Cardiac fibroblast (primary cell): ENCODE measurements at regions not wholly inside any gene's neighbourhood (a gene's known extent, or its start where the extent isn't known, plus 50 kb on each side); places are given as distances from the start of the nearest gene placed in this dataset.

Experiments used
- DNase-seq, 2 donors: peaks; one replicate each; pipeline versions ENCODE4 v3.0.0 to v3.0.0-alpha.2; 2010; ENCODE audit warnings: low read depth in 2 of 2
- H3K4me3 ChIP-seq, 2 donors: replicated peaks in 1 of 2; 1 replicate in 1 of 2; 2 replicates in 1 of 2; pipeline ENCODE4 v1.5.1; 2011; ENCODE audit warnings: low read depth in 2 of 2, low read length in 2 of 2, mild to moderate bottlenecking in 2 of 2, moderate library complexity in 1 of 2
- CTCF ChIP-seq: IDR thresholded peaks from one replicate; pipeline ENCODE4 v1.5.1; 2011; ENCODE audit warnings: low read depth, mild to moderate bottlenecking, low read length, inconsistent platforms

- DNase-seq = no peak
- no peak overlapping the region for H3K4me3 ChIP-seq
- TF ChIP-seq CTCF = no peak
Measured at GRCh38 chr12:123065676-123066383, 85.1 kb downstream of the PITPNM2 start.

- no peak for TF ChIP-seq CTCF
- DNase-seq = no peak
- H3K4me3 ChIP-seq = no peak overlapping the region
Measured at GRCh38 chr12:123064885-123065619, 84.6 kb downstream of the ARL6IP4 start.

DNA sequence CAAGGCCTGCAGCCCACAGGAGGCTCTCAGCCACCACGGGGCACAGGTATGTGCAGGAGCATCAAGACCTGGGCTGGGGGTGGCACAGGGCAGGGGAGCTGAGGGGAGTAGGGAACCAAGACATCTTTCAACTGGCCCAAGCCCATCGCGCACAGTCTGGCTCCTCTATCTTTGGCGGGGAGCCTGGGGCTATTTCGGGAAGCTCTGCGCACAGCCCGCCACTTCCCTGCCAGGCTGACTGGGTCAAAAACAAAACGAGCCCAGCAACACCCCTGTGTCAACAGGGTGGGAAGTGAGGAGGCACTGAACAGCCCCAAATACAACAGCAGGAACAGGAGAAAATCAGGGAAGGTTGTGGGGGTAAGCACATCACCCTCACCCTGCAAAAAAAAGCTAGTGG is 83.9 kb downstream of the ARL6IP4 start:
- no peak for TF ChIP-seq CTCF
- H3K4me3 ChIP-seq = no peak overlapping the region
- DNase-seq = no peak

- no peak overlapping the region for H3K4me3 ChIP-seq
- peak; percentile 47 for TF ChIP-seq CTCF
- peak in 1 of 2 donors; percentile 25 for DNase-seq
Measured at GRCh38 chr12:123063535-123063934, 83.1 kb downstream of the ARL6IP4 start.

DNA sequence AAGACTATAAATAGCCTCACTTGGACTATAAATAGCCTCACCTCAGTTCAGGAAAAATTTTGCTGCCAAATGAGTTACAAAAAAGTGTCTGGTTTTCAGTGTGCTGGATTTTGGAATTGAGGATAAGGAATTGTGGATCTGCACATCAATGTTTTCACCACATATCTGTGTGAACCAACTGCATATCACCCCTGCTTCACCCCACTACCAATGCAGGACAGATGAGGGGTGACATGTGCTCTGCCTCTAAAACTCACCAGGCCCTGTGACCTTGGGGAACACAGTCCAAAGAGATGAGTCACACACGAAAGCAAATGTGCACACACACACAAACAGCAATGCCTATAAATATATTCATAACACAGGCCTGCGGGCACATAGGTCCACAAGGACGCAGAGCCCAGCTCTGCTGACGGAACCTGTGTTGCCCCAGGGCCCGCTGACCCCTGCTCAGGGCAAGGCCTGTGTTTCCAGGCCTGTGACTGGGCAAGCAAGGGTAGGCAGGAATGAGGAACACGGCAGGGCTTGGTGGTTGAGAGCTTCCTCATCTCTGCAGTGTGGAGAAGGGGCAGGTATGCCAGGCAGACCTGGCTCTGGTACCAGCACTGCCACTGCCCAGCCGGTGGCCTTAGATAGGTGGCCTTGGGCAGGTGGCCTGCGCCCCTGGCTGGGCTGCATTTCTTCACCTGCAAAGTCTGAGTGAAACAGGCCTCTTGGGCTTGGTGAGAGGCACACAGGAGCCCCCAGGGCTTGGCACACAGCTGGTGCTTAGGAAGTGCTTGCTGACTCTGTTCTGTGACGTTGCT is 82.4 kb downstream of the ARL6IP4 start:
- TF ChIP-seq CTCF = no peak
- no peak overlapping the region for H3K4me3 ChIP-seq
- peak; percentile 63 to 75 for DNase-seq

DNA sequence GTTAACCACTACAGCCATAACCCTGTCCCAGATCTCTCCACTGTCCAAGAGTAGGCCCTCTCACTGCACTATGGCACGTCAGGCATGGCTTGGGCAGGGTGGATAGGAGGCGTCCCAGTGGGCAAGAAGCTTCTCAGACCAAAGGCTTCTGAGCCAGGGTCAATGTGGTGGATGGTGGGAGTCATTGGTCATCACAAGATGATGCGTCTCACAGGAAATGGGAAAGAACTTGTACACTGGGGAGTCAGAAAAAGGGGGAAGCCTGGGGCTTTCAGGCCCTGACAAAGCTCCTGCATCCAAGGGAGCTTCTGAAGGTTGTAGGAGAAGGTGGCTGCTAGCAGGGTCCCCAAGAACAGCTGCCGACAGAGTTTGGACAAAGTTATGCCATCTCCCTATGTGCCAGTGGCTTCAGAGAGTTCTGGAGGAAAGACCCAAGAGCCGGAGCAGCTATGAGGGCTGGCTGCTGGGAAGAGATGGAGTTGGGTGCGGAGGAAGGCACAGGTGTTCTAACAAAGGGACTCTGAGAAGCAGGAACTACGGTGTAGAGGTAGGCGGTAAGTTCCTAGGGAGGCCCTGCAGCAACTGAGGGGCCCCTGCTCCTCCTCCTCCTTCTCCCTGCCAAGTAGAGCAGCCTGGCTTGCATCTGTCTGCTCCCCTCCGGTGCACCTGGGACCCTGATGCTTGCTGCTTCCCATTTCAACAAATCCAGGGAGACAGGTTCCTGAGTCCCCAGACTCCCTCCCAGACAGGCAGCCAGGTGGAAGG is 81.1 kb downstream of the ARL6IP4 start:
- H3K4me3 ChIP-seq = no peak overlapping the region
- DNase-seq = no peak
- no peak for TF ChIP-seq CTCF
